Adrenal gland (tissue), 5 donors: ENCODE measurements at regions not wholly inside any gene's neighbourhood (a gene's known extent, or its start where the extent isn't known, plus 50 kb on each side); places are given as distances from the start of the nearest gene placed in this dataset.

Experiments
- POLR2A ChIP-seq, 2 donors: fragments of 450-650 bp; IDR thresholded peaks; one replicate each; pipeline ENCODE4 v1.6.1; 2017; ENCODE audit warnings: antibody characterized with exemption in 2 of 2, mild to moderate bottlenecking in 2 of 2, moderate library complexity in 1 of 2
- TF ChIP-seq, protein P1 (sequence below), 6 experiments: fragments of 450-650 bp in 4 of 6; fragments of 200-600 bp in 2 of 6; sonication (generic) in 1 of 6; IDR thresholded peaks; 1 replicate in 5 of 6; 2 replicates in 1 of 6; pipeline versions ENCODE4 v1.5.1 to v1.8.0; 2016 to 2021; ENCODE audit warnings: antibody characterized with exemption in 6 of 6, mild to moderate bottlenecking in 2 of 6, moderate library complexity in 1 of 6
- donor health status: DM: no; HTN: no; CAD: no.

DNA sequence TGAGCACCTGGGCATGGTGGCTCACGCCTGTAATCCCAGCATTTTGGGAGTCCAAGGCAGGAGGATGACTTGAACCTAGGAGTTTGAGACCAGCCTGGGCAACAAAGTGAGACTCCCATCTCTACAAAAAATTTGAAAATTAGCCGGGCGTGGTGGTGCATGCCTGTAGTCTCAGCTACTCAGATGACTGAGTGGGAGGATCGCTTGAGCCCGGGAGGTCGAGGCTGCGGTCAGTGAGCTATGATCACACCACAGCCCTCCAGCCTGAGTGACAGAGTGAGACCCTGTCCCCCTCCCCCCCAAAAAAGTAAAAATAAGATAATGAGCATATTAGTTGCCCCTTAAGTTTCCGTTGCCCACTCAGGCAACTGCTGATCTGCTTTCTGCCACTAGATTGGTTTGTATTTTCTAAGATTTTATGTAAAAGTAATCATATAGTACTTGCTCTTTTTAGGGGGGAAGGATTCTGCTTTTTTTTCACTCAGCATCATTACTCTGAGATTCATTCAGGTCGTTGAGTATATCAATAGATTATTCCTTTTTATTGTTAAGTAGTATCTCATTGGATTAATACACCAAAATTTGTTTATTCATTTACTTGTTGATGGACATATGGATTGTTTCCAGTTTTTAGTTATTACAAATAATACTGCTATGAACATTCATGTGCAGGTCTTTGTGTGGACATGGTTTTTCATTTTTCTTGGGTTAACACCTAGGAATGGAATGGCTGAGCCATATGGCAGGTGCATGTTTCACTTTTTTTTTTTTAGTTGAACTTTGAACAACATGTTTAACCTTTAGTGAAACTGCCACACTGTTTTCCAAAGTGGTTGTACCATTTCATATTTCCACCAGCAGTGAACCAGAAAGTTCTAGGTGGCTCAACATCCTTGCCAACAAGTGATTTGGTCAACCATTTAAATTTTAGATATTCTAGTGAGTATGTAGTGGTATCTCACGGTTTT is 75.0 kb upstream of the SPRED2 start:
- TF ChIP-seq POLR2A (IDR thresholded peaks at IDR 0.05) = no peak
- TF ChIP-seq, protein P1, sequence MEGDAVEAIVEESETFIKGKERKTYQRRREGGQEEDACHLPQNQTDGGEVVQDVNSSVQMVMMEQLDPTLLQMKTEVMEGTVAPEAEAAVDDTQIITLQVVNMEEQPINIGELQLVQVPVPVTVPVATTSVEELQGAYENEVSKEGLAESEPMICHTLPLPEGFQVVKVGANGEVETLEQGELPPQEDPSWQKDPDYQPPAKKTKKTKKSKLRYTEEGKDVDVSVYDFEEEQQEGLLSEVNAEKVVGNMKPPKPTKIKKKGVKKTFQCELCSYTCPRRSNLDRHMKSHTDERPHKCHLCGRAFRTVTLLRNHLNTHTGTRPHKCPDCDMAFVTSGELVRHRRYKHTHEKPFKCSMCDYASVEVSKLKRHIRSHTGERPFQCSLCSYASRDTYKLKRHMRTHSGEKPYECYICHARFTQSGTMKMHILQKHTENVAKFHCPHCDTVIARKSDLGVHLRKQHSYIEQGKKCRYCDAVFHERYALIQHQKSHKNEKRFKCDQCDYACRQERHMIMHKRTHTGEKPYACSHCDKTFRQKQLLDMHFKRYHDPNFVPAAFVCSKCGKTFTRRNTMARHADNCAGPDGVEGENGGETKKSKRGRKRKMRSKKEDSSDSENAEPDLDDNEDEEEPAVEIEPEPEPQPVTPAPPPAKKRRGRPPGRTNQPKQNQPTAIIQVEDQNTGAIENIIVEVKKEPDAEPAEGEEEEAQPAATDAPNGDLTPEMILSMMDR (IDR thresholded peaks at IDR 0.05) = no peak
